C4-2B (cell line): ENCODE measurements at regions not wholly inside any gene's neighbourhood (a gene's known extent, or its start where the extent isn't known, plus 50 kb on each side); places are given as distances from the start of the nearest gene placed in this dataset.

Experiments
- ZFX ChIP-seq: fragments of 450-650 bp; IDR thresholded peaks from 2 replicates; pipeline ENCODE4 v1.6.1; 2017
- TF ChIP-seq, protein P1 (sequence below): fragments of 450-650 bp; conservative IDR thresholded peaks from 2 replicates; pipeline ENCODE4 v1.5.1; 2017; ENCODE audit warnings: mild to moderate bottlenecking

DNA sequence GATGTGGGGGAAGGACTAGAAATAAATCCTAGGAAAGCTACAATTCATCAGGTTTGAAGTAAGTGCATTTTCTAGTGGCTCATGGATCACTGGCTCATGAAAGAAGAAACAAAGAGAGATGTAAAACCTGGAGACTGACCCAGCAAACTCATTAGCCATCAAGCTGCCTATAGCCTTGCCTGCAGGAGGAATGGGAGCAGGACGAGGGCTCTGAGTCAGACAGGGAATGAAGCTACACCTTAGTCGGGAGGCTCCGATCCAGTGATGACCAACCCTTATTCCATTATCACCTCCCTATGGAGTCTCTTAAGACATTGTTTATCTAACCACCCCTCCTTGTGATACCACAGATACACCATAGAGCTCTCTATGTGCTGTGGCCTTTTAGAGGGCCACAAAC is 112.5 kb upstream of the WDR11 start:
- TF ChIP-seq, protein P1, sequence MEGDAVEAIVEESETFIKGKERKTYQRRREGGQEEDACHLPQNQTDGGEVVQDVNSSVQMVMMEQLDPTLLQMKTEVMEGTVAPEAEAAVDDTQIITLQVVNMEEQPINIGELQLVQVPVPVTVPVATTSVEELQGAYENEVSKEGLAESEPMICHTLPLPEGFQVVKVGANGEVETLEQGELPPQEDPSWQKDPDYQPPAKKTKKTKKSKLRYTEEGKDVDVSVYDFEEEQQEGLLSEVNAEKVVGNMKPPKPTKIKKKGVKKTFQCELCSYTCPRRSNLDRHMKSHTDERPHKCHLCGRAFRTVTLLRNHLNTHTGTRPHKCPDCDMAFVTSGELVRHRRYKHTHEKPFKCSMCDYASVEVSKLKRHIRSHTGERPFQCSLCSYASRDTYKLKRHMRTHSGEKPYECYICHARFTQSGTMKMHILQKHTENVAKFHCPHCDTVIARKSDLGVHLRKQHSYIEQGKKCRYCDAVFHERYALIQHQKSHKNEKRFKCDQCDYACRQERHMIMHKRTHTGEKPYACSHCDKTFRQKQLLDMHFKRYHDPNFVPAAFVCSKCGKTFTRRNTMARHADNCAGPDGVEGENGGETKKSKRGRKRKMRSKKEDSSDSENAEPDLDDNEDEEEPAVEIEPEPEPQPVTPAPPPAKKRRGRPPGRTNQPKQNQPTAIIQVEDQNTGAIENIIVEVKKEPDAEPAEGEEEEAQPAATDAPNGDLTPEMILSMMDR = no peak
- TF ChIP-seq ZFX = no peak
